ENCODE measurements at regions not wholly inside any gene's neighbourhood (a gene's known extent, or its start where the extent isn't known, plus 50 kb on each side); places are given as distances from the start of the nearest gene placed in this dataset.

GRCh38 chr15:57867970-57868798 is 161.7 kb downstream of the POLR2M start:
- 72 to 73% methylated on average over 6 to 16 of the region's 16 CpGs for WGBS, 2 donors (ENCODE audit: low coverage in 1 of 2)
- H3K36me3 ChIP-seq: no peaks in the 10 kb centered on the region
- intact Hi-C loops (cut with DNase I; ENCODE audit: low total_unique reads) (loop anchor here (5.0 to 10.0 kb wide), 3 partner anchors 113 to 306 kb away; partner anchors contain the start of gene ALDH1A2), in situ Hi-C loops (cut with MboI; ENCODE audit: low pct_ligation_motif_present in 1 of 4, low pct_unique_long_range_greater_than_20kb in 1 of 4, low sequenced_read_pairs in 3 of 4) (loop anchor here in 3 of 4 donors (5.0 to 25.0 kb wide), 5 partner anchors 197 to 306 kb away; partner anchors contain the start of gene ALDH1A2 (in 3 of the 3))
- H3K4me3 ChIP-seq: no peak overlapping the region
- H3K27ac ChIP-seq: no peak overlapping the region
- TF ChIP-seq POLR2AphosphoS5 (IDR thresholded peaks at IDR 0.05) (no peak), EP300 (IDR thresholded peaks at IDR 0.05; ENCODE audit: low read depth) (no peak), CTCF (IDR thresholded peaks at IDR 0.05) (no peak), POLR2A (IDR thresholded peaks at IDR 0.05) (no peak)
- H3K9me3 ChIP-seq: no peaks in the 10 kb centered on the region
- H3K4me1 ChIP-seq: no peaks in the 10 kb centered on the region
- DNase-seq: no peak
- peaks cover 8% of the 10 kb centered on the region for H3K27me3 ChIP-seq

GRCh38 chr15:57870667-57871066 is 164.2 kb downstream of the POLR2M start:
- Histone ChIP-seq H3K9me3 (peaks cover 5 to 12% of the 10 kb centered on the region in 2 donors), H3K36me3 (no peaks in the 10 kb centered on the region), H3K4me1 (no peaks in the 10 kb centered on the region), H3K27ac (no peak overlapping the region), H3K4me3 (no peak overlapping the region), H3K27me3 (peaks cover 8% of the 10 kb centered on the region)
- in situ Hi-C loops (cut with MboI; ENCODE audit: low pct_ligation_motif_present in 1 of 4, low pct_unique_long_range_greater_than_20kb in 1 of 4, low sequenced_read_pairs in 3 of 4) (loop anchor here in 3 of 4 donors (25.0 kb wide), 2 partner anchors 208 to 308 kb away; no protein-coding TSS in a partner anchor), intact Hi-C loops (cut with DNase I; ENCODE audit: low total_unique reads) (no loop called here)
- DNase-seq: no peak
- TF ChIP-seq POLR2AphosphoS5 (IDR thresholded peaks at IDR 0.05) (no peak), POLR2A (IDR thresholded peaks at IDR 0.05) (no peak), EP300 (IDR thresholded peaks at IDR 0.05; ENCODE audit: low read depth) (no peak), CTCF (IDR thresholded peaks at IDR 0.05) (no peak)
- WGBS, 2 donors (ENCODE audit: low coverage in 1 of 2): 94 to 100% methylated on average over 2 of the region's 2 CpGs

DNA sequence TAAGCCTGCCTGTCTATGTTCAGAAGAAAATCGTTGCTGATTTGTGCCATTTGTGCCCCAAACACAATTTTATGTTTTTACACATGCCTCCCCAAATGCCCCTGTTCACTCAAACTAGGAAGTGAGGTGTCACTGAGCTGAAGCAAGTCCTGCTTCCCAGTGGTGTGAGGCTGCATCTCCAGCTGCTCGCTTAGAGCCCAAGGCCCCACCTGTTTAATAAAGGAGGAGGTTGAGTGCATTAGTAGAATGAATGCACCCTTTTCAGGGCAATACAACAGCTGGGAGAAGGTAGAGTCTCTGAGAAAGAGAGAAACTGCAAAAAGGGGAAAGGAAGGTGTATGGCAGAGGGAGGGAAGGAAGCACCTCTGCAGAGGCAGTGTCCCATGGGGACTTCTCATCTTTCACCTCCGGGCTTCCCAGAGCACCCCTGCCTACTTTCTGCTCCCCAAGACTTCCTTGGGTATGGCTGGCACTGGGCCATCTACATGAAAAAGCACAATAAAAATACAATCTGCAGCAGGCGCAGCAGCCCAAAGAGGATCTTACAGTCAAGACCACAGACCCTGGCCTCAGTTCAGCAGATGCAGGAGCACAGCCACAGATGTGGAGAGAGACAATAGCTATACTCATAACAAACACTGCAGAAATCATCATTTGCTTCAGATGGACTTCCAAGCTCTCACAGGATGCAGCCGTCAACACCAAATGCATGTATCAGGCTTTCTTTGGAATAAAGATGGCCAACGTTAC is 165.9 kb downstream of the POLR2M start:
- H3K27ac ChIP-seq: no peak overlapping the region
- TF ChIP-seq POLR2A (IDR thresholded peaks at IDR 0.05) (no peak), POLR2AphosphoS5 (IDR thresholded peaks at IDR 0.05) (no peak), EP300 (IDR thresholded peaks at IDR 0.05; ENCODE audit: low read depth) (no peak), CTCF (IDR thresholded peaks at IDR 0.05) (no peak)
- peaks cover 8% of the 10 kb centered on the region for H3K27me3 ChIP-seq
- peaks cover 7 to 15% of the 10 kb centered on the region in 2 donors for H3K9me3 ChIP-seq
- WGBS, 2 donors (ENCODE audit: low coverage in 1 of 2): 23 to 60% methylated on average over 3 to 6 of the region's 6 CpGs
- H3K36me3 ChIP-seq: no peaks in the 10 kb centered on the region
- in situ Hi-C loops (cut with MboI; ENCODE audit: low pct_ligation_motif_present in 1 of 4, low pct_unique_long_range_greater_than_20kb in 1 of 4, low sequenced_read_pairs in 3 of 4) (loop anchor here in 3 of 4 donors (25.0 kb wide), 2 partner anchors 210 to 310 kb away; no protein-coding TSS in a partner anchor), intact Hi-C loops (cut with DNase I; ENCODE audit: low total_unique reads) (no loop called here)
- no peak overlapping the region for H3K4me3 ChIP-seq
- no peak for DNase-seq
- H3K4me1 ChIP-seq: no peaks in the 10 kb centered on the region

All from transverse colon (tissue), 4 donors.